ENCODE measurements at regions not wholly inside any gene's neighbourhood (a gene's known extent, or its start where the extent isn't known, plus 50 kb on each side); places are given as distances from the start of the nearest gene placed in this dataset.

DNA sequence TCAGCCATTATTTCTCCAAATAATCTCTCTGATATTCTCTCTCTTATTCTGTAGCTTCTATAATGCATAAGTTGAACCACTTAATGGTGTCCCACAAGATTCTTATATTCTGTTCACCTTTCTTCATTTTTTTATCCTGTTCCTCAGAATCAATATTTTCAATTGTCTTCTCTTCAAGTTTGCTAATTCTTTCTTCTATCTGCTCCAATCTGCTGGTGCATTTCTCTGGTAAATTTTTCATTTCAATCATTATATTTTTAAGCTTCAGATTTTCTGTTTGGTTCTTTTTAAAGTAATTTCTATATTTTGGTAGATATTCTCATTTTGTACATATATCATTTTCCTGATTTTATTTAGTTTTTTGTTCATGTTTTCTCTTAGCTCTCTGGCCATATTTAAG is 272.6 kb downstream of the ZEB1 start:
- no TSS peak for BruUV-seq (replicated peaks)
- no peaks in the 10 kb centered on the region for H3F3A ChIP-seq (ENCODE audit: low read length, unreplicated experiment)
- no peaks in the 10 kb centered on the region for H4K20me1 ChIP-seq (ENCODE audit: low read length)
- no peak overlapping the region for H2AFZ ChIP-seq (ENCODE audit: low read length)
- no peak for TF ChIP-seq EZH2phosphoT487 (IDR thresholded peaks at IDR 0.05; ENCODE audit: borderline replicate concordance, low read length)
- no peak for TF ChIP-seq EZH2 (IDR thresholded peaks at IDR 0.05; ENCODE audit: low read length, unreplicated experiment)
- no peak for TF ChIP-seq CTCF (conservative IDR thresholded peaks at IDR 0.05; ENCODE audit: low read depth, low read length)
- H3K36me3 ChIP-seq (ENCODE audit: low read depth, low read length) = no peaks in the 10 kb centered on the region
- H3K4me1 ChIP-seq (ENCODE audit: insufficient read depth, low read length) = no peaks in the 10 kb centered on the region
- CTCF ChIA-PET = no interaction called here
- no peak overlapping the region for H3K9ac ChIP-seq (ENCODE audit: low read length)
- no peak overlapping the region for H3K27ac ChIP-seq (ENCODE audit: low read length)
- no peaks in the 10 kb centered on the region for H3K9me3 ChIP-seq (ENCODE audit: low read length)
- DNase-seq (no peak), ATAC-seq (no peak)
- H3K4me3 ChIP-seq (ENCODE audit: low read length) = no peak overlapping the region
- H3K4me2 ChIP-seq (ENCODE audit: low read length) = no peak overlapping the region
- H3K79me2 ChIP-seq (ENCODE audit: low read length) = no peaks in the 10 kb centered on the region
- no peaks in the 10 kb centered on the region for H3K27me3 ChIP-seq (ENCODE audit: low read length)
- no peaks in the 10 kb centered on the region for H3K9me2 ChIP-seq (replicated peaks; ENCODE audit: low read length)
- intact Hi-C loops (cut with micrococcal nuclease) = no loop called here
- POLR2A ChIA-PET (ENCODE audit: unreplicated experiment) = no interaction called here

DNA sequence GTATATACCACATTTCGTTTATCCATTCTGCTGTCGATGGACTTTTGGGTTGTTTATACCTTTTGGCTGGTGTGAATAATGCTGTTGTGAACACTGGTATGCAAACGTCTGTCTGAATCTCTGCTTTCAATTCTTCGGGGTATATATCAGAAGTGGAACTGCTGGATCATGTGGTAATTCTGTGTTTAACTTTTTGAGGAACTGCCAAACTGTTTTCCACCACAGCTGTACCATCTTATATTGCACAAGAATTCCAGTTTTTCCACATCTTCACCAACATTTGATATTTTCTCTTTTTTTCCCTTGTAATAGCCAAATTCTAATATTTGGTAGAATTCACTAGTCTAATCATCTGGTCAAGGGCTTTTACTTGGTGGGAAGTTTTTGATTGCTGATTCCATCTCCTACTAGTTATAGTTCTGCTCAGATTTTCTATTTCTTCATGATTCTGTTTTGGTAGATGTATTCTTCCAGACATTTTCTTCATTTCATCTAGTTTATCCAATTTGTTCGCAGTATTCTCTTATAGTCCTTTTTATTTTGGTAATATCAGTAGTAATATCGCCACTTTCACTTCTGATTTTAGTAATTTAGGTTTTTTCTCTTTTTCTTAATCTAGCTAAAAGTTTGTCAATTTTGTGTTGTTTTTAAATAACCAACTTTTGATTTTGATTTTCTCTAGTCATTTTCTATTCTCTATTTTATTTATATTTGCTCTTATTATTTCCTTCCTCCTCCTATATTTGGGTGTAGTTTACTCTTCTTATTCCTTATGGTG is 271.2 kb downstream of the ZEB1 start:
- DNase-seq (no peak), ATAC-seq (no peak)
- TF ChIP-seq CTCF (conservative IDR thresholded peaks at IDR 0.05; ENCODE audit: low read depth, low read length) = no peak
- H3K27ac ChIP-seq (ENCODE audit: low read length) = no peak overlapping the region
- no peaks in the 10 kb centered on the region for H3K27me3 ChIP-seq (ENCODE audit: low read length)
- H3K4me2 ChIP-seq (ENCODE audit: low read length) = no peak overlapping the region
- H3K9ac ChIP-seq (ENCODE audit: low read length) = no peak overlapping the region
- H3K79me2 ChIP-seq (ENCODE audit: low read length) = no peaks in the 10 kb centered on the region
- H2AFZ ChIP-seq (ENCODE audit: low read length) = no peak overlapping the region
- H3K9me2 ChIP-seq (replicated peaks; ENCODE audit: low read length) = no peaks in the 10 kb centered on the region
- intact Hi-C loops (cut with micrococcal nuclease) = no loop called here
- H3K9me3 ChIP-seq (ENCODE audit: low read length) = no peaks in the 10 kb centered on the region
- CTCF ChIA-PET = interaction anchor here (0.6 kb wide), 1 partner anchor 99 kb away, joined by 3 read pairs; no protein-coding TSS in a partner anchor
- no peaks in the 10 kb centered on the region for H3K36me3 ChIP-seq (ENCODE audit: low read depth, low read length)
- BruUV-seq (replicated peaks) = no TSS peak
- H3K4me3 ChIP-seq (ENCODE audit: low read length) = no peak overlapping the region
- no peaks in the 10 kb centered on the region for H4K20me1 ChIP-seq (ENCODE audit: low read length)
- no peaks in the 10 kb centered on the region for H3K4me1 ChIP-seq (ENCODE audit: insufficient read depth, low read length)
- POLR2A ChIA-PET (ENCODE audit: unreplicated experiment) = interaction anchor here (0.5 kb wide), 1 partner anchor 260 kb away, joined by 3 read pairs; no protein-coding TSS in a partner anchor
- no peaks in the 10 kb centered on the region for H3F3A ChIP-seq (ENCODE audit: low read length, unreplicated experiment)

- POLR2A ChIA-PET (ENCODE audit: unreplicated experiment) = no interaction called here
- Histone ChIP-seq H3K9me2 (replicated peaks; ENCODE audit: low read length) (no peaks in the 10 kb centered on the region), H3K4me1 (ENCODE audit: insufficient read depth, low read length) (peaks cover 9% of the 10 kb centered on the region), H3K4me2 (ENCODE audit: low read length) (no peak overlapping the region), H3K27ac (ENCODE audit: low read length) (no peak overlapping the region), H3F3A (ENCODE audit: low read length, unreplicated experiment) (no peaks in the 10 kb centered on the region), H3K36me3 (ENCODE audit: low read depth, low read length) (no peaks in the 10 kb centered on the region), H3K27me3 (ENCODE audit: low read length) (no peaks in the 10 kb centered on the region), H2AFZ (ENCODE audit: low read length) (no peak overlapping the region), H3K9ac (ENCODE audit: low read length) (no peak overlapping the region), H3K4me3 (ENCODE audit: low read length) (no peak overlapping the region), H4K20me1 (ENCODE audit: low read length) (no peaks in the 10 kb centered on the region), H3K79me2 (ENCODE audit: low read length) (no peaks in the 10 kb centered on the region), H3K9me3 (ENCODE audit: low read length) (no peaks in the 10 kb centered on the region)
- no peak for TF ChIP-seq EZH2 (IDR thresholded peaks at IDR 0.05; ENCODE audit: low read length, unreplicated experiment)
- TF ChIP-seq CTCF (conservative IDR thresholded peaks at IDR 0.05; ENCODE audit: low read depth, low read length) = no peak
- no peak for TF ChIP-seq EZH2phosphoT487 (IDR thresholded peaks at IDR 0.05; ENCODE audit: borderline replicate concordance, low read length)
- BruUV-seq (replicated peaks) = no TSS peak
- DNase-seq (no peak), ATAC-seq (no peak)
- intact Hi-C loops (cut with micrococcal nuclease) = no loop called here
- CTCF ChIA-PET = no interaction called here
Observed at GRCh38 chr10:31587691-31588090, 268.7 kb downstream of the ZEB1 start.

Data from PC-3 (cell line).